D341Med (cell line): ENCODE measurements at regions not wholly inside any gene's neighbourhood (a gene's known extent, or its start where the extent isn't known, plus 50 kb on each side); places are given as distances from the start of the nearest gene placed in this dataset.

Experiments used
- DNase-seq: peaks from one replicate; pipeline ENCODE4 v3.0.0; 2012; ENCODE audit warnings: low spot score

DNA sequence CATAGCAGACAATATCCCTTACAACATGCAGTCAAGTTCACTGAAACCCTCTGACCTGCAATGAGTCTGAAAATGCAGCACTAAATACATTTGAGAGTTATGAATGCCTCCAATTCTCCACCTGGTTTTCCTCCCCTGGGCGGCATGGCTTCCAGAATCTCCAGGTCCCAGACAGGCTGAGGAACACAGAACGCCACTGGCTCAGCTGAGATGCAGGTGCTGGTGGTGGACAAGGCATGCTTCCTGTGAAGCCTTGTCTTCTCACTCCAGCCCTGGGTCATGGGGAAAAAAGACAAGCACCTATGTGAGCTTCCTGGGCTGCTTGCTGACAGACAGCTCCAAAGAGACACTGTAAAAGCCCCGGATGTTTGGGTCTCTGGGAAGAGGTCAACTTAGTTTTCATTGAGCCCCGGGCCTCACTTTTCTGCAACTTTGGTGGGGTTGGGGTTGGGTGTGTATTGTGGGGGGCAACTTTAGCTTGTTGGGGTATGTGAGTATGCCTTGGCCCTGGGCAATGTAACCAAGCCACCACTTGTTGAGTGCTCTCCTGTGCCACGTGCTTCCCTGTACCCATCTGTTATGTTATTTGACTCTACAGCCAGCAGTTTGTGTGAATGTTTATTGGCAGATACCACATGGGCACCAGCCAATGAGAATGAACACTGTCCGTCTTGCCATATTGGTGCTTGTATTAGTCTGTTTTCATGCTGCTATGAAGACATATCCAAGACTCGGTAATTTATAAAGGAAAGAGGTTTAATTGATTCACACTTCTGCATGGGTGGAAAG, 127.8 kb downstream of the EMX2 start:
- no peak for DNase-seq

DNA sequence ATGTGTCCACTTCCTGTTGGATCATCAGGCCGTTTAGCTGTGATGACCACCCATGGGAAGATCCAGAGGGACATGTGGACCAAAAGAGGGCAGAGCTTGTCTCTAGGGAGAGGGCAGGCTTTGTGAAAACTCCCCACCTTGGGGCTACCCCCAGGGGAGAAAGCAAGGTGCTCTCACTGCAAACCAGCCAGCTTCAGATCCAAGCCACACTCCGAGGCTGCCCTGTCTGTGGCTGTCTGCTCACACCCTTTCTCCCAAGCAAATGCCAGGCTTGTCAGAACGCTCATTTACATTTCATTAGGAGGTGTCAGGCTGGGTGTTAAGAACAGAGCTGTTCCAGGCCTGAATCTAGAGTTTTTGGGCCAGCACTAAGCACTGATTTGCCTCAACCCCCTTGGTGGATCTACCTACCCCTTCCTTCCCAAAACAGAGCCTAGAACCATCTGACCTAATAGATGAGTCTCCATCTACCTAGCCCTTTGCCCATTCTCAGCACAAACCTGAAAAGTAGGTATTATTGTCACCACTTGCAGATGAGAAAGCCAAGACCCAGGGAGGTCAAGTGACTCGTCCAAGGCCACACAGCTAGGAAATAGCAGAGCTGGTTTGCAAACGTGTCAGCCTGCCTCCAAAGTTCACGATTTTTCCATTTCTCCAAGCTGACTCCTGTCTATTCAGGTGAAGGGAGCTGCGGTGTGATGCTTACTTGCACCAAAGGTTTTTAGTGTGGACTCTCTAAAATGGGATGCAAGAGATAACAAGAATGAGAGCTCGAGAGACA, 130.9 kb downstream of the EMX2 start:
- DNase-seq = no peak

DNA sequence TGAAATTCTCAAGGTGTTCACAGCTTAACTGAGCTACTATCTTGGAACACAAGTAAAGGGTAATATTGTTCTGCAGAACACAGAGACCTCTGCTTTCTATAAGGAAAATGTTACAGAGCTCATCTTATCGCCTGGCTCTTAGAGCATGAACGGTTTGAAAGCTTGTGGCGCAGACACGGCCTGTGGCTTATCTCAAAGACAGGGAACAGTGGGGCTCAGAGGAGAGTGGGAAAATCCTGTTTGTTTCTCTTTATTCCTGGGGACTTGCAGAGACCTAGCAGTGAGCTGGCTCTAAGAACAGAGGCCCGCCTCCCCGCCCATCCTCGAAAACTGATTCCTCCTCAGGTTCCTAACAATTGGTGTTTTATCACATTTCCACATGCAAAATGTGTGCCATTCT, 131.7 kb downstream of the EMX2 start:
- DNase-seq = no peak

DNA sequence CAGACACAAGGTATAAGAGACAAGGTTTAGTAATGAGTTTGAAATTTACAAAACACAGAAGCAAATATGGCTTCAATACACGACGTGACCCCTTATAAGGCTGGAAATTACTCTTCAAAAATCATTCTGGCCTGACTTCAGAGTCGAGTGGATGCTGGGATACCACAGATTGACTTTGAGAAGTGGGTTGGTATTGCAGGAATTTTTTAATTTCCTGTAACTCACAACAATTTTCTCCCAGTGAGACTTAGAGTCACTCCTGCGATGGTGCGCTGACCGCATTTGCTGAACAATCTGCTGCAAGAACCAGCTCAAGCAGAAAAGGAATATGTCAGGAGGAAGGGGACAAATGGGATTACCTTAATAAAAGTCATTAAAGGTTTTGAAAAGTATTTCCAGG, 132.1 kb downstream of the EMX2 start:
- DNase-seq = no peak

DNA sequence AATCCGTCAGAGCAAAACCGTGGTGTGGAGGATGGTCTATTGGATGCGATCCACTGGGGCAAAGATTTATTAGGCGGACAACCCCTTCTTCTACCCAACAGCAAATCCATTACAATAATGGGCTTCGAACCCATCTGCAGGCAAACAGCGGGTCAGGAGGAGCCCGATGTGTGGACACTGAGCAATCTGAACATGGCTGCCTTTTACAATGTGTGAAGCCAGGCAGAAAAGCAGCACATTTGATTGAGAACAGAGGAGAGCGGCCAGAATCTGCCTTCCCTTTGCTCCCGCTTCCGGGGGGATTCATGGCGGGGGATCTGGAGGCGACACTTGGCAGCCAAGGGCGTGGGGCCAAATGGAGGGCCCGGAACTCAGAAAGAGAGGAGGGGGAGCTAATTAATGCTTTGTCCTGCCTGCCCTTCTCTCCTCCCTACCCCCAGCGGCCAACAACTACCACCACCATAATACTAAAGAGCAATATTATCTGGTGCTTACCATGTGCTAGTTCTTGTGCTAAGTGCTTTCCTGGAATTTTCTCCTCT, 133.0 kb downstream of the EMX2 start:
- DNase-seq = no peak

DNA sequence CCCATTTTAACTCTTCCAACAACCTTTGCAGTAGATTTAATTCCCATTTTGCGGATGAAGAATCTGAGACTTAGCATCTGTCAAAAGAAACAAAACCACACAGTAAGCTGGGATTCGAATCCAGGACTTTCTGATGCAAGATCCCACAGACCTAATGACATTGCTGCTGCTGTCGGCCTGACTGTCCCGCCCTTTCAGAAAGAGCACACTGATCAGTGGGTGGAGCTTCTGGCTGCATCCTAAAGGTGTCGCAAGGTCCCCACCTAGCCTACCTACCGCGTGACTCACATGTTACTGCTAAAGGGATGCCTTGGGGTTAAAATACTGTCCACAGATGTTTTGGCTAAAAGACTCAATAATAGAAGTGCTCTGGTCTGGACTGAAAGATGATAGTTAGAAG, 134.7 kb downstream of the EMX2 start:
- DNase-seq = no peak

DNA sequence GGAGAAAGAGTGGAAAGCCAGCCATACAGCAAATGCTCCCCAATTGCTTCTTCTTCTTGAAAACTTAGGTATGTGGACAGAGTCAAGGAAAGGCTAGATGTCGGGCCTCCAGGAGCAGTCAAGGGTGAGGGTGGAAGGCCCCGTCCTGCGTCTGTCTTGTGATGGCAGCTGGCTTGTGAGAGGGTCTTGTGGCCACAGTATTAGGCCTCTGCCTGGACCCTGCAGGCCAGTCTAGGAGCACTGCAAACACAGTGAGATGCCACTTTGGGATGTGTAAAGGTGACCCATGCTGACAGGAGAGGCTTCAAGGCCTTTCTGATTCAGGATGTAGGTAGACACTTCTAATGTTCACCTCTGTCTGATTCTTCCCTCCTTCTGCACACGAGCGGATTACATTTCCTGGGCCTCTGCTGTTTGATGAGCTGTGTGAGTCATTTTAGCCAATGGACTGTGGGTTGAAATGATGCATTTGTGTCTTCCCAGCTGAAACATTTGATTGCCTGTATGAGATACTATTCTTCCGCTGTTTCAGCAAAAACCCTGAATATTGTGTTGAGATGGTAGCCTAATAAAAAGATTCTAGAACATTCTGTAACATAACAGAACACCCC, 135.4 kb downstream of the EMX2 start:
- no peak for DNase-seq

DNA sequence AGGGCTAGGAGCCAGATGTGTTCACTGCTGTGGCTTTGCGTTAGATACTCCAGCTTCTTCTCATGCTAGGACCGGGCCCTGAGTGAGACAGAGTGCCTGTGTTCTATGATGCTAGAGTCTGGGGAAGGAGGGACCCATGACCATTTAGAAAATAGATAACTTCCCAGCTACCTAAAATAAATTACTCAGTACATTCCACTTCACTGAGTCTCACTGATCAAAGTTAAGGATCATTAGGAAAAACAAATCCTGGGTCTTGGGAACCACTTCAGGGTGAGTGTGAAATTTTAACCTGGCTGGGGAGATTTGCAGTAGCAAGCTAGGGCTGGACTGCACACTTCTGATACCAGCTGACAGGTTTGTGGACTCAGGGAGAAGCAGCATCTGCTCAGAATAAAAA, 138.1 kb downstream of the EMX2 start:
- DNase-seq = no peak

DNA sequence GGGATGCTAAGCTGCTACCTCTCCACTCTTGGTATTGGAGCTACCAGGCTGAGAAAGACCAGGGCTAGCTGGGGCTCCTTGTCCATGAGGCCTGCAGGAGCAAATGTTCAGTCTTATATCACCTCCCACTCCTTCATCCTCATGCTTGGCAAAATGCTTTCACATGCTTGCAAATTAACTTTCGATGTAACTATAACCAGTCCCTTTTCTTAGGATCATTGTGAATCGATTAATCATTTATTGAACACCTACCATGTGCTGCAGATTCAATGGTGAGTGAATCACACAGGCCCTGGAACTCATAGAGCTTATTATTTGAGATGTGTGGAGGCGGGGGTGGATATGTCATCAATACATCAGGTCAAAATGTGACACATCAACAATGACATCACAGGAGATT, 138.6 kb downstream of the EMX2 start:
- DNase-seq = no peak

DNA sequence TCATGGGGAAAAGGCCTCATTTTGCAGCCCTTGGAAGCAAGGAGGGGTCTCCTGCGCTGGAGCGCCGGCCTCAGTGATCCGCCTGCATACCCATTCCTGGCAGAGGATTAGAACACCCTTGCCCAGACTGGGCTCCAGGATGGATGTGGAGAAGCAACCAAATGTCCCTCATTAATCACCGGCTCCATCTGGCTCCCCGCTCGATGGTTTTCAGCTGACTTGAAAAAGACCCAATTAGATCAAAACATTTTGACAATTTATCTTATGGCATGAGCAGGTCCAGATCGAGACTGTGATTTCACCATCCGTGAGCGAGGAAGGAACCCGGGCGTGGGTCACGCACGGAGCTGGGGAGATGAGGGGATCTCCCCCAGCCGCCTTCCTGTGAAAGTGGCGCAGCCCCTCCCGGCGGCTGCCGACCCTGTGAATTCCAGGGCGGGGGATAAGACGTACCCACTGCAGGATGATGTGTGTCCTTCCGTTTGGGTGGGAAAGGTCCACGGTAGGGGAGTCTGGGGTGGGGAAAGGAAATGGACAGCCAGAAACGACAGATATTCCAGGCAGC, 141.6 kb downstream of the EMX2 start:
- DNase-seq = no peak

DNA sequence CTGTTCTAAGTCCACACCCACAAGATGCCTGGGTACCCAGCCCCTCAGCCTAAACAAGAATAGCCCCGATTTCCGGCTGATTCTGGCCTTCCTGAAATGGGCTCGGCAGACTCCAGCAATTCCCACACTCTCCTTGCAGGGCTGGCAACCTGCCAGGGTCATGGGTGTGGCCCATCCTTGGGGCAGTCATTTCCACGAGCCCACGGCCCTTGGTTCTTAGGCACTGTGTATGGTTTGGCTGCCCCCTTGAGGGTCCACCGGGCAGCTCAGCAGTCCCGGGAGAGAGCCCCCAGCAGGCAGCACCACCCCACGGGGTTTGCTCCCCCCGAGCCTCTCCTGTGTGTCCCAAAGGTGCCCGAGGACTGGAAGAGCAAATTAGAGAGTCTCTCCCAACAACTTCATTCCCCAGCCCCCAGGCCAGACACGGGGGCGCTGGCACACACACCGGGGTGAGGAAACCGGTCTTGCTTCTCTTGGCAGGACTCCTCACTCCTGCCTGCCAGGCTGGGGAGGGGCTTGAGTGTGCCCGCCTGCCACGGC, 142.2 kb downstream of the EMX2 start:
- peak; percentile 31 for DNase-seq

DNA sequence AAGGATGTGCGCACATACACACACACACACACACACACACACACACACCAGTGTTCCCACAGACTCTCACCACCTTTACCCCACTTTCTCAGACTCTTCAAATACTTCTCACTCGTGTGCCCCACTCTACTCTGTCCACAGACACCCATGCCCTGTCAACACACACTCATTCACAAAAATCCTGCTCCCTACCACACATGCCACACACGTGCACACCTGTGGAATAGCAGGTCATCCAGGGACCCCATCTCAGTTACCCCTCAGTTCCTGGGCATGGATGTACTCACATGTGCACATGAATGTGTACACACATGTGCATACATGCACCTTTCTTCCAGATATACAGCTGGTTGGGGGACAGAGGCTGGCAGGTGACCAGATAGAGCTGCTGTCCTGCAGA, 142.9 kb downstream of the EMX2 start:
- no peak for DNase-seq

DNA sequence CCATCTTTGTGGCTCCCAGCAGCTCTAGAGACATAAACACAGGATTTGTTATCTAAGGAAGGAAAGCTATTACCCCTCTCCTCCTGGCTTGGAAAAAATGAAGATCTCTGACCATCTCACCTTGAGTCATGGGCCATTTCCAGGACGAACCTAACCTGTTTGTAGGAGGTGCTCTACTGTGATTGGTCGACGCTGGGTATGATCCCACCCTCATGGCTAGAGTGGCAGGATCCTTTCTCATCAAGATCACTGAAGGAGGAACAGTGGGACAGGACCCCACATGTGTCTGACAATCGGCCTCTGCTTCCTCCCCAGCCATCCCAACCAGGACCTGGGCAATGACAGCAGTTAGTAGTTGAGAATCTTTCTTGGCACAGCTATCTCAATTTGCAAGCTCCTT, 144.1 kb downstream of the EMX2 start:
- no peak for DNase-seq

DNA sequence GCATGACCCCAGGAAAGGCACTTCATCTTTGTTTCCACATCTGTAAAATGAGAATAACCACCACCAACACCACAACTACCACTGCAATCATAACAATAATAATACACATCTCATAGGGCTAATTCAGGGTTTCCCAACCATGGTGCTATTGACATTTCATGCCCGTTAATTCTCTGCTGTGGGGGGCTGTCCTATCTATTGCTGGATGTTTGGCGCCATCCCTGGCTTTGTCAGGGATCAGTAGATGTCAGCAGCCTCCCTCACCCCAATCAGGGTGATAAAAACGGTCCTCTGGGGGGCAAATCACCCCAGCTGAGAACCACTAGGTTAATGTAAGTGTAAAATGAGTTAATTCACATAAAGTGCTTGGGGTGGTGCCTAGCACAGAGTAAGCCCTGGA, 145.8 kb downstream of the EMX2 start:
- no peak for DNase-seq

DNA sequence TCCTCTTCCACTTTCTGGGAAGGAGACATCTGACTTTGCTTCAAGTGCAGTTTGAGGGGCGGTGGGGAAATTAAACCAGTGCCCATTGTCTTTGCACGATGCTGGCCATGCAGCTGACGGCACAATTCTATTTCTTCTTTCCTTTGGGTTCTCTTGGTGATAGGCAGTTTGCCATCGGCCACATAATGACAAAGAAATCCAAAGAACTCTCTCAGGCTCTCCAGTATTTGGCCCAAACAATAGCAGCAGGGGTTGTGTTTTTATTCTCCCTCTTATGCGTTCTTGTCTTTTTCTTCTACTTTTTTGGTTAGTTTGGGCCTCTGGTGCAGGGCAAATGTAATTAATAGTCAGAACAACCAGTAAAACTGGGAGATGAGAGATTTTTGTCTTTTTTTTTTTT, 147.0 kb downstream of the EMX2 start:
- DNase-seq = no peak

DNA sequence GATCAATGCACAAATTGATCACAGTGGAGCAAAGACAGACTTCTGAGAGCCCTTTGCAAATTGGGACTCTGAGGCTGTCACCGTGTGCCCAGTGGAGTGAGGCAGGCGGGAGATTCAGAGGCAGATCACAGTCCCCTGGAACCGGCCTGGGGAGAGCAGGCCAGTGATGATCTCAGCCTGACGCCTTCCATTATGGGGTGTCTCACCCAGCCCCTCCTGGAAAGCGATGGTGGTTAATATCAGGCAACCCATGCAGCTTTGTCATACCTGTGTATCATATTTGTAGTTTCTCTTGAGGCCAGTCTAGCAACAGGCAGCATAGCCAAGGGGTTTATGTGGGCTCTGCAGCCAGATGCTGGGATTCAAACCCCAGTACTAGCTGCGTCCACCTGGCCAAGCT, 147.8 kb downstream of the EMX2 start:
- DNase-seq = no peak

DNA sequence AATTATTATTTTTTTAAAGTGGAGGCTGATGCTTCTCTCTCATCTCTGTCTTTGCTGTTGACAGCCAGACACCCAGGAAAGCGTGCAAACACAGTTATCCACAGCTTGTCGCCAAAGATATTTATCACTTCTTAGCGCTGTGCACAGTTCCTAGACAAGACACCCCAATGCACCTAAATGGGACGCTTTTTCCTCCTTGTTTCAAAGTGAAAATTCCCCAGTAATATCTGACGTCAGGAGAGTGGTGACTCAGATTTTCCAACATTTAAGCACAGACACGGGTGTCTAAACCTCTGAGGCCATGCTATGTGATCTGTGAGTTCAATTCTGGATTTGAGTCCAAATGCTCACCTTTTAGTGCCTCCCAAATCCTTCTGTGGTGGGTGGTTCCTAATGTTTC, 151.6 kb downstream of the EMX2 start:
- no peak for DNase-seq

DNA sequence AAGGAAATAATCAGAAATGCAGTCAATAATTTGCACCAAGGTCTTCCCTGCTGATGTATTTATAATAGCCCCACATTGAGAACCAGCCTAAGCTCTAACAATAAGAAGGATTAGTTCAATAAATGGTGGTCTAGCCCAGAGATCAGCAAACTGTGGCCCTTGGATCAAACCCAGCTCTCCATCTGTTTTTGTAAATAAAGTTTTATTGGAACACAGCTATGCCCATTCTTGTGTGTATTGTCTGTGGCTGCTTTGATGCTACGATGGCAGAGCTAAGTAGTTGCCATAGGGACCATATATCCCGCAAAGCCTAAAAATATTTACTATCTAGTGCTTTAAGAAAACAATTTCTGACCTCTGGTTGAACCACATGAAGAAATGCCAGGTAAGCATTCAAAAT, 154.9 kb downstream of the EMX2 start:
- DNase-seq = no peak

DNA sequence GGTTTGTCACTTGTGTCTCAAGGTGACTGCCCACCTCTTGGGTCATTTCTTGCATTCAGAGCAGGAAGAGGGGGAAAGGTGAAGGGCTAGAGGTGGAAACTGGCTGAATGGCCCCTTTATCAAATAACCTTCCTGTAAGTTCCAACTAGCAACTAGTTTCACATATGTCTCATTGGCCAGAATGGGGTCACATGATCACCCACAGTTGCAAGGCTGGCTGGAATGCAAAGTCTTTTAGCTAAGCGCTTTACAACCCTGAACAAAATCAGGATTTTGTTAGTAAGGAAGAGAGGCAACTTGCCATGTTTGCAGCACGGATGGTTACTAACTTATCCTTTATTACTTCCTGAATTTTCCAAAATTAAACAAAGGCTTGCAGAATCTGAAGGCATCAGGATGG, 156.3 kb downstream of the EMX2 start:
- DNase-seq = no peak

DNA sequence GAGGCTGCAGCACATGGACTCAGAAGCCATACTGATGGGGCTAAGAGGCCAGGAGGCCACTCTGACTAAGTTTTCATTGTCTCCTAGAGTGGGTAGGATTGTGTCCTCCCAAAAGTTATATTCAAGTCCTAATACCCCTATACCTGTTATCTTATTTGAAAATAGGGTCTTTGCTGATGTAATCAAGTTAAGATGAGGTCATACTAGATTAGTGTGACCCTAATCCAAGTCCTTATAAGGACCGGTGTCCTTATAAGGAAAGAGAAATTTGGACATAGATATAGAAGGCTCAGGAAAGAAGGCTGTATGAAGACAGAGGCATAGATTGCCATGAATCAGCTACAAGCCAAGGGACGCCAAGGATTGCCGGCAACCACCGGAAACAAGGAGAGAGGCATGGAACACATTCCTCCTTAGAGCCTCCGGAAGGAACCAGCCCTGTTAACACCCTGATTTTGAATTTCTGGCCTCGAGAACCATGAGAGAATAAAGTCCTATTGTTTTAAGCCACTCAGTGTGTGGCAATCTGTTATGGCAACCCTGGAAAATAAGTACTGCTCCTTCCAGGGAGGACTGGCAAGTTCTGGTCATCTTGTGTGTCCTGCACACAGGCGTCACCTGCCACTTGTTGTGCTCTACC, 157.0 kb downstream of the EMX2 start:
- no peak for DNase-seq

DNA sequence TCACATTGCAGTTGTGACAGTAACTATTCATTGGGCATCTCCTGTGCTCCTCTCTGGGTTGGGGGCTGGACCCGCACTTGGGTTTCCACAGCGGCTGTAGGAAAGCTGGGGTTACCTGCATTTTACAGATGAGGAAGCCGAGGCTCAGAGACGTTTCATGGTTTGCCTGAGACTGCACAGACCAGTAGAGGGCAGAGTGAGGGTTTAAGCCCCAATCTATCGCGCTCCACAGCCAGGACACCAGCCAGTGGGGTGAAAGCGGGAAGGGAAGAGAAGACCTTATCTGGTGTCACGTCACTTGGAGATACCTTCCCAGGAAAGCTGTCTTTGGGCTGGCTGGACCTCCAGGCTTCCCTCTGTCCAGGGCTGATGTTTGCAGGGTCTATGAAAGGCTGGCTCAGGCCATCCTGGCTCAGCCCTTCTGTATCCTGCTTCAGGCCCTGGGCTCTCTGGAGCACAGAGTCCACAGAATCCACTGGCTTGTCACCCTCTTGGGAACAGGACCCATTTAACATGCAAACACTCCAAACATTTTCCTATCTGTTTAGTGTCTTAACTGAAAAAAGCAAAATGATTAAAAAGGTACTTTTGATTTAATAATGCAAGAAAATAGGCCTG, 167.7 kb downstream of the EMX2 start:
- no peak for DNase-seq
